HG02884 (cell line): ENCODE measurements at regions not wholly inside any gene's neighbourhood (a gene's known extent, or its start where the extent isn't known, plus 50 kb on each side); places are given as distances from the start of the nearest gene placed in this dataset.

Source experiments
- ATAC-seq: cut with Tn5 transposase; IDR thresholded peaks from one replicate; pipeline ENCODE4 v1.9.1; 2021; ENCODE audit warnings: mild to moderate bottlenecking, moderate library complexity; ENCODE audit not compliant: unreplicated experiment

DNA sequence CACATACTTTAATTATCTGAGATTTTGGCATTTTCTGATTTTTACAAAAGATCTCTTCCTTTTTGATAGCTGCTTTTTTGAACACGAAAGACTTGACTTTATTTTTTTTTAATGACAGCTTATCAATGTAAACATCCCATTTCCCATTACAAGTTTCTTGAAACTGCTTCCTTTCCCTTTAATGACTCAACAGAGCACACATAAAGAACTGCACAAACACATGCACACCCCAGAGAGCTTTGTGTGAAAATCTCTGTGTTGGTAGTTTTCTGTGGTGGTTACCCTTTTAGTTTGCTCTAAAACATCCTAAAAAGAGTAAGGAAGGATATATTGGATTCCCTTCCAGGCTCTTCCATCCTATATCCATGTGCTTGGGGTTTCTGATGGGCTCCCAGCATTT is 125.1 kb upstream of the ZNF32 start:
- no peak for ATAC-seq

DNA sequence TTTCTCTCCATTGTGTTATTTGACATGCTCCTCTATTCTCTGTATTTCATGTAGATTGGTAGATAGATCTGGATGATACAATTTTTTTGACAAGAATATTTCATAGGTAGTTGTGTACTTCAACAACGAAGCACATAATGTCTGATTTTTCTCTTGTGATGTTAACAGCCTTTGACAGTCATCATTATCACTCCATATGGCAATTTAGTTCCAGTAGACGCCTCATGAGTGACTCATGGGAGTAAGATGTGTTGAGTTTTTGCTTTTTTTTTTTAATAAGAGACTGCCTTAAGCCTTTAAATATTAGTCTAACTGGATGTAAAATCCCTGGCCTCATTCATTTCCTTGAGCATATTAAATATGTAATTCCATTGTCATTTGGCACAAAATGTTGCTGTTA is 123.5 kb upstream of the ZNF32 start:
- no peak for ATAC-seq

DNA sequence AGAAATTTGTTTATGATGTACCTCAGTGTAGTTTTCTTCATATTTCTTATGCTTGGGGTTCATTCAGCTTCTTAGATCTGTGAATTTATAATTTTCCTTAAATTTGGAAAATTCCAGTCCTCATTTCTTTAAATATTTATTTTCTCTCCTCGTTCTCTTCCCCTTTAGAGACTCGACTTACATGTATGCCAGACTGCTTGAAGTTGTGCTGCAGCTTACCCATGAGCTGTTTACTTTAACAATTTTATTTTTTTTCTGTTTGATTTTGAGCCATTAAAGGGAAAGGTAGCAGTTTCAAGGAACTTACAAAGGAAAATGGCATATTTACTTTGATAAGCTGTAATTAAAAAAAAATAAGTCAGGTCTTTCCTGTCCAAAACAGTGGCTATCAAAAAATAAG is 123.0 kb upstream of the ZNF32 start:
- ATAC-seq = no peak

DNA sequence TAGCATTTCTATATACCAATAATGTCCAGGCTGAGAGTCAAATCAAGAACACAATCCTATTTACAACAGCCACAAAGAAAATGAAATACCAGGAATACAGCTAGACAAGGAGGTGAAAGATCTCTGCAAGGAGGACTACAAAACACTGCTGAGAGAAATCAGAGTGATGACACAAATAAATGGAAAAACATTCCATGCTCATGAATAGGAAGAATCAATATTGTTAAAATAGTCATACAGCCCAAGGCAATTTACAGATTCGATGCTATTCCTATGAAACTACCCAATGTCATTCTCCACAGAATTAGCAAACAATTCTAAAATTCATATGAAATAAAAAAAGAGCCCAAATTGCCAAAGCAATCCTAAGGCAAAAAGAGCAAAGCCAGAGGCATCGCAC is 116.8 kb upstream of the ZNF32 start:
- ATAC-seq = no peak

DNA sequence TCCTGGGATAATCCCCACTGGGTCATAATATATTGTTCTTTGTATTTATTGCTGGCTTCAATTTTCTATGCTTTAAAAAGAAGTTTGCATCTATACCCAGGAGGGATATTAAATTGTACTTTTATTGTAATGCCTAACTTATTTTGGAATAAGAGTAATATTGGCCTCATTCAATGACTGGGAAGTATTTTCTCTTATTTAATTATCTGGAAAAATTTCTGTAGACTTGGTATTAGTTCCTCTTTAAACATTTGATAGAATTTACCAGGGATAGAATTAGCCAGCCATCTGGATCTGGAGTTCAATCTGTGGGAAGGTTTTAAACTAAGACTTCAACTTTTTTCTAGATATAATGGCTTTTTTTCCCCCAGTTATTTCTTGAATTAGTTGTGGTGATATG is 115.2 kb upstream of the ZNF32 start:
- ATAC-seq = no peak

DNA sequence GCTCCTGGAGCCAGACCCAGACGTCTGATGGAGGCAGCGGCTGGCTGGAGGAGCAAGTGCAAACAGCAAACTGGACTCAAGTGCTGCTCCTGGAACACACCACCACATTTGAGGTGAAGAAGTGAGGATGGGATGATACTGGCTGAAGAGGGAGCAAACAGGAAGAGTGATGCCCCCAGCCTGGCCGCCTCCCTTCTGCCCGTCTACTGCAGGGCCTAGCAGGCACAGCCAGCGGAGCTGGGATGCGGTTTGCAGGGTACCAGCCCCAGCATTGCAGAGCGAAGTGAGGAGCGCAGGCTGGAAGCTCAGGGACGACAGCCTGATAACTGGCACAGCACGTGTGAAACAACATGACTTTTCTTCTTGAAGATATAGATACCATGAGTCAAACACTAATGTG is 111.8 kb upstream of the ZNF32 start:
- ATAC-seq = no peak

DNA sequence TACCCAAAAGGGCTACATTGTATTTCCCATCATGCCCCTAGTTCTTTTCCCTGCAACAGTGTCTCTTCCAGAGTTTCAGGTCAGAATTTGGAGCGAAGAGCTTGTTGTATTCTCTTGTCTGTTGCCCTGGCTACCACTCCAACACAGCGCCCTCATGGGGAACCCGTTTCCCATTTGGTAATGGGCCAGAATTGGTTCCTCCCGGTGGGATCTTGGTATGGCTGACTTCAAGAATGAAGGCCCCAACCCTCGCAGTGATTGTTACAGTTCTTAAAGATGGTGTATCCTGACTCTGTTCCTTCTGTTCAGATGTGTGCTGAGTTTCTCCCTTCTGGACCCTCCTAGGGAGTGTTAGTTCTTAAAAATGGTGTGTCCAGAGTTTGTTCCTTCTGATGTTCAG is 110.5 kb upstream of the ZNF32 start:
- no peak for ATAC-seq

DNA sequence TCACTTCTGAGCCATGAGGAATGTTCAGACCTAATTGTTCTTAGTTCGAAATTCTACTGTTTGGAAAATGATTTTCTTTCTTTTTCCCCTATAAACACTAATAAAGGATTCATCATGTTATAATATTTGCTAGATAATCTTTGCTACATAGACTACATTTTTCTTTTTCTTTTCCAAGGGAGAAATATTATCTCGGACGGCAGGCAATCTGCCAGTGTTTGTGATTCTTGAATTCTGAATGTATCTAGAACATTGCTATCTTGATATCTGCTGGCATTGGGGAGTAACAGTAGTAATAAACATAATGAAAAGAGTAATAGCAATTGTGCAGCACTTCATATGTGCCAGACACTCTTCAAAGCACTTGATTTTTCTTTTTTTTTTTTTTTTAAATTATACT is 107.7 kb upstream of the ZNF32 start:
- no peak for ATAC-seq

DNA sequence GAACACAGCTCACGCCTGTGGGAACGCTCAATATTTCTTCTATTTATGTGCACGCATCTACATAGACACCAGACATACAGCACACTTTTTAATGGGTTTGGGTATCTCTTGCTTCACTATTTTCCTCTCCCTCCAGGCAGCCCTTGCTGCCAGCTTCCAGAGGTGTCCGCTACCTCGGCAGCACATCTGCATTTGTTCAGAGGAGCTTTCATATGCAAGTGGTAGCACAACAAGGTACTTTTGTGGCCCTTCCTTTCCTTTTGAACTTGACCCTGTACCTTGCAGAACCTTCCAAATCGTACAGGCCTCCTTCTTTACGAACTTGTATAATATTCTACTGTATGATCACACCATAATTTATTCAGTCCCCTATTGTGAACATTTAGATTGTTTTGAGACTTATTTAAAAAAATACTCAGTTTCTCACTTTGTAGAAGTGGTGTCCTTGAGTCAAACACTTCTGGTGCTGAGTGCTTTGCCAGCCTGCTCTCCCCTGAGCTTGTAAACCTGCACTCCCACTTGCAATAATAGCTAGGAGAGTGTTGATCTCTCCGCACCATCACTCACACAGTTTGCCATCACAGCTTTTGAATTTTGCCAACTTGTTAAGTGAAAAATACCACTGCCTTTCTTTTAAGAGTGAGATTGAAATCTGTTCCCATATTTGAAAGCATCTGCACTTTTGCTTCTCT is 106.0 kb upstream of the ZNF32 start:
- ATAC-seq = no peak

DNA sequence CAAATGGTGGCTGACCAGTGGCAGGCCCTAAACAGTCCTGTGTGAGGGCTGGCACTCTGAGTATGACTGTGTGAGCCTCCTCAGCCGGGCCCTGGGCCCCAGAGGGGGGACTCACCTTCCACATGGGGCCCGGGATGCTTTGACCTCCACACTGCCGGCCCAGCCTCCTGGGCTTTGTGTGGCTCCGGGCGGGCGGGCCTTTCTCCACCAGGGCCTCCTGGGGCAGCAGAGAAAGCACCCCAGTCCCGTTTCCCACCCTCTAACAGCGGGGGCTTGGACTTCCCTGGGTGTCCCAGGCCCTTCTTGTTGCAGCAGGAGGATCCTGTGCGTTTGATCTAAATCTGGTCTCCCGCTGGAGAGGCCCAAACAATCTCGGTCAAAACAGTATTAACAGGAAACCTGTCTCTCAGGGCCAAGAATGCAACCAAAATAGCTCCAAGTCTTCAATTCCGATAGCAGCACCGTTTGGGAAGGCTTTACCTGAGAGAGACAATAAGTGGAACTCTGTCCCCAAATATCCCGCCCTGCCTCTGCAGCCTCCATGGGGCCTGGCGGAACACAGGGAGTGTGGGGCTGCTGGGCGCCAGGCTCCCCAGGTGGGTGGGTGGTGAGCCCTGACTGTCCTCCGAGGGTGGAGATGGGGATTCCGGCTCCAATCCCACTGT is 104.8 kb upstream of the ZNF32 start:
- no peak for ATAC-seq

DNA sequence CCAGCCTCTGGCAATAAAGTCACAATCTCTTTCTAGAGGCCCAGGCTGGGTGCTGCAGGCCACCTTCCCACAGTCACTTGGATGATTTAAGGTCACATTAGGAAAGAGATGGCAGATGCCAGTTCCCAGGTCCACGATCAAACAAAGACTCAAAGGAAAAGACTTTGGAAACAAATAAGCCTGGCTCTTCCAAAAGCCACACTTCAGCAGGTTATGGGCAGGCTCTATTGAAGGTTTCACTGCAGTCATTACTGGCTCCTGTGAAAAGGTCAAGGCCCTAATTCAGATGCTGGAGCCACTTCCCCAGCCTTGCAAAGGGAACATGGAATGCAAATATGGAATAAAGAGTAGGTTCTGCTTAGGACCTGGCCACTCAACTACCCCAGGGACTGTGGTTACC is 104.0 kb upstream of the ZNF32 start:
- no peak for ATAC-seq

DNA sequence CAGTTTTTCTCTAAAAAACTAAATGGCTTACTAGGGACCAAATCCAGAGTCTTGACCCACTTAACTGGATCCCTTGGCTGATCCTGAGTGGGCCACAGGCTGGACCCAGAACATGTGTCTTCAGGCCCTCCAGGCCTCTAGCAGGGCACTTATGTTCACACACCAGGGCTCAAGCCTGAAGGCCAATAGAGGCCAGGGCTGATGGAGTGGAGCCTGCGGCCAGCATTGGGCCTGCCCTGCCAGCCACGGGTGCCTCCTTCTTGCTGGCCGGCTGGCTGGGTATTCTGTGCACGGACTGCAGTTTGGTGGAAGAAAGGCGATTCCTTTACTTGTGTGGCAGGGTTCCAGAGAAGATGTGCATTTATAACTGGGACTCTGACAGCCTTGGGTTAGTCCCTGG is 103.0 kb upstream of the ZNF32 start:
- ATAC-seq = no peak

DNA sequence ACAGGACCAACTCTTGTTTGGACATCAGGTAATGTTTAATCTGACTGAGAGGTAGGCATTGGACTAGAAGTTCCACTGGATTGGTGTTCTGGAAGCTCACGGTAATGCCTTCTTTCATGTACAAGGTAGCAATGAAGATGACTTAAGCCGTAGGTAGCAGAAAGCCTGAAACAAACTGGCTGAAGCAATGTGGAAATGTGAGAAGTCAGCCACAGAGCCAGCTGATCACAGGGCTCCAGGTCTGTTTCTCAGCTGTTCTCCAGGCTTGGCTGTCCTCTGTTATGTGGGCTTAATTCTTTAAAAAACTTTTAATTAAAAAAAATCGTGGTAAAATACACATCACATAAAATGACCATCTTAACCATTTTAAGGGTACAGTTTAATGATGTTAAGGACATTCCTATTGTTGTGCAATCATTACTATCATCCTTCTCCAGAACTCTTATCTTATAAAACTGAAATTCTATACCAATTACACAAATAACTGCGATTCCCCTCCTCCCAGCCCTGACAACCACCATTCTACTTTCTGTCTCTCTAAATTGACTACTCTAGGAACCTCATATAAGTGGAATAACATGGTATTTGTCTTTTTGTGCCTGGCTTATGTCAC is 101.4 kb upstream of the ZNF32 start:
- ATAC-seq = no peak

DNA sequence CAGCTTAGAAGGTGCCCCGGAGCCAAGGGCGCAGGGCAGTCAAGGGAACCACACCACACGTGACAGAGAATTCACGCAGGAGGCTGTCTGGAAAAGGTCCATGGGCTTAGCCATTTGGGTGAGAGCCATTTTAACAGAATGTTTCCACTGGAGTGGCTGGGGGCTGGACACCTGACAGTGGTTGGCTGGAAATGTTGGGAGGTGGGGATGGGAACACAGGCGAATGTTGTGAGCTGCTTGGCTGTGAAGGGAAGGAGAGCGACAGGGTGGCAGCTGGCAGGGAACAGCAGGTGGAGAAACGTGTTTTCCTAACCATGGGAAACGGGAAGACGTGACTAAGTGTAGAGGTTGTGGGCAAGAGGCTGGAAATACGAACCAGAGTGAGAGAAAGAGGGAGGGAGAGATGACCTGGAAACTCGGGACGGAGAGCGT is 100.5 kb upstream of the ZNF32 start:
- no peak for ATAC-seq

DNA sequence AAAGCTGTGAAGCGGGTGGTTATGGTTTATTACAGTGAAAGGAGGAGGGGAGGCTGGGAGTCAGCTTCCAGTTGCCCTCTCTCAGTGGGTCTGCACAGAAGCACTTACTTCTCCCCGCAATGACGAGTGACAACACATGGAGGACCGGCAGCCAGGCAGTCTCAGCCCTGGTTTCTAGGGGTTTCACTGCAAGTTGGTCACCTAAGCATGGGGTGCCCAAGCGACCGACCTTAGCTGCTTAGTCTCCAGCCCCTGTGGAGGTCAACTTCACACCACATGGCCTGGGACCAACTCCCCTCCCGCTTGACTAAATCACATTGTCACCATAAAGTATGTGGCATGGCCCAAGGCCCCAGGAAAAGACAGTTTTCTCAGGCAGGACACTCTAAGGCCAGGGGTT is 99.9 kb upstream of the ZNF32 start:
- ATAC-seq = no peak

DNA sequence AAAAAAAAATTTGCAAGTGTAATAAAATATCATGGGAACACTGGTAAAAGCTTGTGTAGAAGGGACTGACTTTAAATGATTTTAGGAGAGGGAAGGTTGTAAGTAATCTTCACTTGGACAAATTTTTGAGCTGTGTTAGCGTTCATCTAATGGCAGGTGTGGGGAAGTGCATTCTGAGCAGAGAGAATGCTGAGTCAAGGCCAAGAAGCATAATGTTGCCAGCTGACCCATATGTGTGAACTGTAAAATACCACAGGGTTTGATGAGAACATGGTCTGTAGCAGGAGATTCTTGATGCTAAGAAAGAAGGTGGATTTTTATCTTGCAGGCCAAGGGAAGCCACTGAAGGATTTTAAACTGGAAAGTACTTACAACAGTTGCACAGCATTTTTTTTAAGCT is 98.2 kb upstream of the ZNF32 start:
- no peak for ATAC-seq

DNA sequence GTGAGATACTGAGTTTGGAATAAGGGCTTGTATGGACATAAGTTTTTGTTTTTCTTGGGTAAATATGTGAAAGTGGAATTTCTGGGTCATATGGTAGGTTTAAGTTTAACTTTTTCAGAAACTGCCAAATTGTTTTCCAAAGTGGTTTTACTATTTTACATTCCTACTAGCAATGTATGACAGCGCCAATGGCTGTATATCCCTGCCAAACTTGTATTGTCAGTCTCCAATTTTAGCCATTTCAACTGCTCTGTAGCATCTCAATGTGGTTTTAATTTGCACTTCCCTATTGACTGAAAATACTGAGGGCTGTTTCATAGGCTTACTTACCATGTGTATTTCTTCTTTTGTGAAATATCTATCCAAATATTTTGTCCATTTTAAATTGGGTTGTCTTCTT is 90.5 kb upstream of the ZNF32 start:
- ATAC-seq = no peak

DNA sequence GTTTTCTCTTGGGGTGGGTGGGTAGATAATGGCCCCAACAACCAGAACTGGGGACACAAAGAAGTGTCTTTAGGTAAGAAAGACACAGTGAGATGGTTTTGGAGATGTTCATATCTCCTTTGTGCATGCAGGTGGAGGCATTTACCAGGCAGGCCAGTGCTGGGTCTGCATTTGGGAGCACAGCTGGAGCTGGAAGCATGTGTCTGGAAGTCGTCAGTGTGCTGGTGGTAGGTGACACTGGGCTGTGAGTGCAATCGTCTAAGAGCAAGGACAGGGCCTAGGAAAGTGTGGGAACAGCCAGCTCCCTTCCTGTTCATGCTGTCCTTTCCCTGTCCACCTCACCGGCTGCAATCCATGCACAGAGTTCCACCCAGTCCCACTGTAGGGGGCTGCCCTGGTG is 88.3 kb upstream of the ZNF32 start:
- no peak for ATAC-seq

DNA sequence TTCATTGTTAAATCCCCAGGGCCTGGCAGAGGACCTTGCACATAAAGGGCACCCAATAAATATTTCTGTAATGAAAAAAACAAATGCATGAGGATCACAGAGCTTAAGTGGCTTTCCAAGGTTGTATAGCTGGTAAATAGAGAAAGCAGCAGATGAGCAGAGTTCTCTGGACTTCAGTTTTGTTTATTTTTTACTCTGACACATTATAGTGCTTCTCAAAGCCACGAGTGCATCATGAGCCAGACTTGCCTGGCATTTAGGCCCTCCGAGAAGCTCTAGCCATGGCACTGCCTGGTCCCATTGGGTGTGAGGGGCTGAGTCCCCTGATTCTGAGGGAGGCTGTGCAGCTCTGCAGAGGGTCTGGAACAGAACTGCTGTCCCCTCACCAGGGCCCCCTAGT is 87.2 kb upstream of the ZNF32 start:
- ATAC-seq = no peak

DNA sequence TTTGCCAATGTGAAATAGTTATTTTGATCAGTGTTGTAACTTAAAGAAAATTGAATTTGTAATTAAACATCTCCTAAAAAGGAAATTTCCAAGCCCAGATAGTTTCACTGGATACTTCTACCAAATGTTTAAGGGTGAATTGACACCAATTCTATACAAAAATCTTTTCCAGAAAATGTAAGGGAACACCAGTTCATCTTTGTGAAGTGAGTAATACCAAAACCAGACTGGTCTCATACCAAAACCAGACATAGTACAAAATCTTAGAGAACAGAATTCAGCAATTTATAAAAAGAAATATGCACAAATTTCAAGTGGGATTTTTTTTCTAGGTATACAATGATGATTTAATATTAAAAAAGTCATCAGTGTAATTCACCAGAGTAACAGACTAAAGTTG is 86.0 kb upstream of the ZNF32 start:
- ATAC-seq = no peak

DNA sequence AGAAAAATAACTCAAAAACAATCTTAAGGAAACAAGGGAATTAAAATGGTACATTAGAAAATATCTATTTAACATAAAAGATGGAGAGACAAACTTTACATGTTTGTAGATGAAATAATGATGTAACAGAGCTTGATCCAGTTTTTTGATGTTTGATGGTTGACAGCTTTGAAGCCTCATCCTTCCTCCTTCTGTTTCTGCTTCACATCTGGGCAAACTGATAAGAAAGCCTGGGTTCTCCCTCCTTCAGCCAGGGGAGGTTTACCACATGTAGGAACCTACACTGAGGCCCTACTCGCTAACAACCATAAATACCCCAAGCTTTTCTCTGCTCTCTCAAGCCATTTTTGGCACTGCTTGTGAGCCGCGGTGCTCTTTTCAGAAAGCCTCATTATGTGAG is 82.8 kb upstream of the ZNF32 start:
- no peak for ATAC-seq

DNA sequence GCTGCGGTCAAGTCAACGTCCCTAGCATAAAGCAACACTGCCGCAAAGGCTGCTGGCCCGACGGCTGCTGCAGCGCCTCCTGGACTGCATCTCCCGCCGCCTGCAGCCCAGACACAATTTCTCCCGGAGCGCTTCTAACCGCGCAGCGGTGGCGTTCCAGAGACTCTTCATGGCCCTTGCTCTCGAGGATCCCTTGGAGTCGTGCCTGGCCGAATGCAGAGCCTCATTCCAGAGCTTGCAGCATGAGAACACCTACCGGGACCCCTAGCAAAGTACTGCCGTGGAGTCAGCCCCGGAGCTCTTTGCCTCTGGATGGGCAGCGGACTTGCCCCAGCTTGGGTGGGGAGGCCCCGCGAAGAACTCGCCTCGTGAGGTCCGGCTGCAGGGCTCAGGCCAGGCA is 79.7 kb upstream of the ZNF32 start:
- ATAC-seq = no peak

DNA sequence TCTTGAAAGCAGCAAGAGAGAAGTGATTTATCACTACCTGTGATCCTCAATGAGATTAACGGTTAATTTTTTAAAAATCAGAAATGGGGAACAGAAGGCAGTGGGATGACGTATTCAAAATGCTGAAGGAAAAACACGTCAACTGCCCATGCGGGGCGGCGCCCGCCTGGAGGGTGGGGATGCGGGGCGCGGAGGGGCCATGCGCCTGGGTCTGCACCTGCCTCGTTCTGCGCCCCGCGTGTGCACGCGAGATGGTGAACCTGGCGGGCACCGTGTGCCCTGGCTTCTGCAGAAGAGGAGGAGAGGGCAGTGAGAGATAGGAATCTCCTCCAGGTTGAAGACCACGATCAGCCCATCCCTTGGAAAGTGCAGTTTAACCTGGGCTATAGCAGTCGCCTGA is 79.3 kb upstream of the ZNF32 start:
- ATAC-seq = no peak
